CD14-positive monocyte (primary cell): ENCODE measurements at regions not wholly inside any gene's neighbourhood (a gene's known extent, or its start where the extent isn't known, plus 50 kb on each side); places are given as distances from the start of the nearest gene placed in this dataset.

Source experiments
- DNase-seq, 3 donors: peaks; one replicate each; pipeline ENCODE4 v3.0.0-alpha.2; 2011 to 2022
- H2AFZ ChIP-seq: 2 replicates; pipeline ENCODE4 v1.6.0; 2012; ENCODE audit warnings: mild to moderate bottlenecking, low read depth, low read length, inconsistent platforms; ENCODE audit not compliant: insufficient read depth, poor library complexity, severe bottlenecking
- H3K27ac ChIP-seq, 2 donors: 1 replicate in 1 of 2; 2 replicates in 1 of 2; pipeline ENCODE4 v1.5.1; 2012 to 2013; ENCODE audit warnings: low read length in 2 of 2, control low read depth in 1 of 2, inconsistent platforms in 1 of 2, low read depth in 1 of 2, mild to moderate bottlenecking in 1 of 2
- H3K27me3 ChIP-seq, 2 donors: one replicate each; pipeline versions ENCODE4 v1.6.0 to v1.6.1; 2011 to 2013; ENCODE audit warnings: low read length in 2 of 2; ENCODE audit not compliant: control insufficient read depth in 2 of 2, insufficient read depth in 2 of 2
- H3K36me3 ChIP-seq, 2 donors: replicated peaks in 1 of 2; 1 replicate in 1 of 2; 2 replicates in 1 of 2; pipeline versions ENCODE4 v1.5.1 to v1.6.1; 2012 to 2013; ENCODE audit warnings: low read length in 2 of 2, control low read depth in 1 of 2, inconsistent platforms in 1 of 2, mild to moderate bottlenecking in 1 of 2; ENCODE audit not compliant: insufficient read depth in 2 of 2, control insufficient read depth in 1 of 2
- H3K4me1 ChIP-seq, 2 donors: 1 replicate in 1 of 2; 2 replicates in 1 of 2; pipeline versions ENCODE4 v1.5.1 to v1.6.1; 2012 to 2013; ENCODE audit warnings: low read length in 2 of 2, control low read depth in 1 of 2, inconsistent platforms in 1 of 2, mild to moderate bottlenecking in 1 of 2, moderate library complexity in 1 of 2; ENCODE audit not compliant: insufficient read depth in 2 of 2, control insufficient read depth in 1 of 2
- H3K4me2 ChIP-seq: replicated peaks from 2 replicates; pipeline ENCODE3; 2012; ENCODE audit warnings: low read length, moderate library complexity, mild to moderate bottlenecking; ENCODE audit not compliant: poor library complexity, severe bottlenecking; ENCODE audit errors: extremely low read depth
- H3K4me3 ChIP-seq, 3 experiments: fragments of 200-600 bp in 1 of 3; sonication (generic) in 1 of 3; replicated peaks in 1 of 3; 1 replicate in 2 of 3; 2 replicates in 1 of 3; pipeline ENCODE4 v1.5.1; 2011 to 2013; ENCODE audit warnings: low read length in 3 of 3, mild to moderate bottlenecking in 3 of 3, control low read depth in 2 of 3, low read depth in 2 of 3, inconsistent platforms in 1 of 3, moderate library complexity in 1 of 3
- H3K79me2 ChIP-seq: 2 replicates; pipeline ENCODE4 v1.6.0; 2012; ENCODE audit warnings: mild to moderate bottlenecking, control low read depth, inconsistent platforms, low read length, moderate library complexity; ENCODE audit not compliant: insufficient read depth
- H3K9ac ChIP-seq: 2 replicates; pipeline ENCODE4 v1.6.0; 2017; ENCODE audit warnings: low read length, mild to moderate bottlenecking; ENCODE audit not compliant: insufficient read depth, poor library complexity, severe bottlenecking
- H3K9me3 ChIP-seq, 2 donors: replicated peaks in 1 of 2; 1 replicate in 1 of 2; 2 replicates in 1 of 2; pipeline versions ENCODE4 v1.5.1 to v1.6.1; 2012 to 2013; ENCODE audit warnings: low read length in 2 of 2, control low read depth in 1 of 2; ENCODE audit not compliant: control insufficient read depth in 1 of 2, insufficient read depth in 1 of 2
- H4K20me1 ChIP-seq: 2 replicates; pipeline ENCODE4 v1.6.0; 2012; ENCODE audit warnings: mild to moderate bottlenecking, low read length, control low read depth, moderate library complexity; ENCODE audit not compliant: insufficient read depth
- H3K27ac Mint-ChIP-seq, 7 donors: one replicate each; pipeline ENCODE4 v1.8.0; 2020; ENCODE audit warnings: mild to moderate bottlenecking in 7 of 7, mixed read lengths in 7 of 7, moderate library complexity in 6 of 7, inconsistent platforms in 2 of 7
- H3K27me3 Mint-ChIP-seq, 3 donors: one replicate each; pipeline ENCODE4 v1.8.0; 2021 to 2022; ENCODE audit warnings: low read depth in 3 of 3, mild to moderate bottlenecking in 3 of 3, mixed read lengths in 3 of 3, moderate library complexity in 3 of 3, inconsistent platforms in 1 of 3
- H3K36me3 Mint-ChIP-seq, 2 donors: one replicate each; pipeline ENCODE4 v1.8.0; 2020; ENCODE audit warnings: mixed read lengths in 2 of 2, inconsistent platforms in 1 of 2, mild to moderate bottlenecking in 1 of 2
- H3K4me1 Mint-ChIP-seq: one replicate; pipeline ENCODE4 v1.8.0; 2020; ENCODE audit warnings: mild to moderate bottlenecking, mixed read lengths
- H3K4me3 Mint-ChIP-seq, 2 donors: one replicate each; pipeline ENCODE4 v1.8.0; 2020; ENCODE audit warnings: mild to moderate bottlenecking in 2 of 2, mixed read lengths in 2 of 2, moderate library complexity in 1 of 2
- H3K9me3 Mint-ChIP-seq, 7 donors: one replicate each; pipeline ENCODE4 v1.8.0; 2020 to 2022; ENCODE audit warnings: mixed read lengths in 7 of 7, mild to moderate bottlenecking in 6 of 7, moderate library complexity in 6 of 7, inconsistent platforms in 2 of 7
- WGBS: methylation state at CpG from one replicate; pipeline ENCODE4 v1.1.5; 2013; ENCODE audit warnings: missing lambda C conversion rate; ENCODE audit not compliant: insufficient coverage; 5-methylcytosine and 5-hydroxymethylcytosine counted together
- intact Hi-C, 2 donors: fragments of 100-400 bp; cut with micrococcal nuclease; formaldehyde crosslinking; loops; one replicate each; pipeline versions ENCODE4 v1.15.0 to v1.15.1; 2023
- TF ChIP-seq, protein P1 (sequence below): fragments of 200-600 bp; IDR thresholded peaks from one replicate; pipeline ENCODE4 v1.8.0; 2022; ENCODE audit warnings: antibody characterized with exemption, mild to moderate bottlenecking

DNA sequence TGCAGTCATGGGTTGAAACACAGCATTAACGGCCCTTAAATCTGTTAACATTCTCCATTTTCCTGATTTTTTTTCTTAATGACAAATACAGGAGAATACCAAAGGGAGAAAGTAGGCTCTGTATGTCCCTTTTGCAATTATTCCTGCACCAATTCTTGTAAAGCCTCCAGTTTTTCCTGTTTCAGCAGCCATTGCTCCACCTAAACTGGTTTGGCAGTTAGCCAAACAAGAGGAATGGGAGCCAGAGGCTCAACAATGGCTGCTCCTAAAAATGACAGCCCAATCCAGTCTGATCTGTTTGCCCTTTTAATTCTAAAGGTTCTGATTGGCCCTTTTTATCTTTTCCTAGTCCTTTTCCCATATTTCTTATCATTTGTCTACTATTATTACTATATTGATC lies 284.2 kb upstream of the SGK1 start:
- H3K4me1 ChIP-seq, result peaks cover 8 to 9% of the 10 kb centered on the region in 2 donors
- no peak overlapping the region for H3K27ac Mint-ChIP-seq
- no peak overlapping the region for H2AFZ ChIP-seq
- intact Hi-C loops, result no loop called here
- no peak for DNase-seq
- no peaks in the 10 kb centered on the region for H3K27me3 ChIP-seq
- H3K27me3 Mint-ChIP-seq, result peaks cover 0 to 2% (median 0%) of the 10 kb centered on the region in 3 donors
- H3K4me3 Mint-ChIP-seq, result no peak overlapping the region
- no peak overlapping the region for H3K4me2 ChIP-seq
- TF ChIP-seq, protein P1, sequence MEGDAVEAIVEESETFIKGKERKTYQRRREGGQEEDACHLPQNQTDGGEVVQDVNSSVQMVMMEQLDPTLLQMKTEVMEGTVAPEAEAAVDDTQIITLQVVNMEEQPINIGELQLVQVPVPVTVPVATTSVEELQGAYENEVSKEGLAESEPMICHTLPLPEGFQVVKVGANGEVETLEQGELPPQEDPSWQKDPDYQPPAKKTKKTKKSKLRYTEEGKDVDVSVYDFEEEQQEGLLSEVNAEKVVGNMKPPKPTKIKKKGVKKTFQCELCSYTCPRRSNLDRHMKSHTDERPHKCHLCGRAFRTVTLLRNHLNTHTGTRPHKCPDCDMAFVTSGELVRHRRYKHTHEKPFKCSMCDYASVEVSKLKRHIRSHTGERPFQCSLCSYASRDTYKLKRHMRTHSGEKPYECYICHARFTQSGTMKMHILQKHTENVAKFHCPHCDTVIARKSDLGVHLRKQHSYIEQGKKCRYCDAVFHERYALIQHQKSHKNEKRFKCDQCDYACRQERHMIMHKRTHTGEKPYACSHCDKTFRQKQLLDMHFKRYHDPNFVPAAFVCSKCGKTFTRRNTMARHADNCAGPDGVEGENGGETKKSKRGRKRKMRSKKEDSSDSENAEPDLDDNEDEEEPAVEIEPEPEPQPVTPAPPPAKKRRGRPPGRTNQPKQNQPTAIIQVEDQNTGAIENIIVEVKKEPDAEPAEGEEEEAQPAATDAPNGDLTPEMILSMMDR, result no peak
- no CpG with 5 or more reads among the region's 1 CpG for WGBS
- no peaks in the 10 kb centered on the region for H3K36me3 ChIP-seq
- H3K9me3 ChIP-seq, result peaks cover 7 to 15% of the 10 kb centered on the region in 2 donors
- H4K20me1 ChIP-seq, result no peaks in the 10 kb centered on the region
- H3K79me2 ChIP-seq, result no peaks in the 10 kb centered on the region
- no peak overlapping the region for H3K9ac ChIP-seq
- H3K27ac ChIP-seq, result no peak overlapping the region
- H3K36me3 Mint-ChIP-seq, result peaks cover 0 to 4% of the 10 kb centered on the region in 2 donors
- peaks cover 13 to 28% (median 16%) of the 10 kb centered on the region in 7 donors for H3K9me3 Mint-ChIP-seq
- peaks cover 8% of the 10 kb centered on the region for H3K4me1 Mint-ChIP-seq
- H3K4me3 ChIP-seq, result no peak overlapping the region

DNA sequence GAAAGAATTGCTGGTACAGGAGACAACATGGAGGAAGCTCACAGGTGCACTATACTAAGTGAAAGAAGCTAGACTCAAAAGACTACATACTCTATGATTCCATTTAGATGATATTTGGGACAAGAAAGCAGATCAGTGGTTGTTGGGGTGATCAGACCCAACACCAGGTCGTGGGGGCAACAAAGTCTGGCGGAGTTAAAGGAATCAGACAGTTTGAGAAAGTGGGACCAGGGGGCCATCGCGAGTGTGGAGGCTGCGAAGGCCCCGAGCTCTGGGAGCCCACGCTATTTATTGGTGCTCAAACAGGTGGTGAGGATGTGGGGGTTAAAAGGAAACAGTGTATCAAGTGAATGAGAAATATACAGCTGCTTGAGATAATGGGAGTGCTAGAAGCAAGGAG lies 282.8 kb upstream of the SGK1 start:
- no peak overlapping the region for H3K9ac ChIP-seq
- H3K4me3 ChIP-seq, result no peak overlapping the region
- Mint-ChIP-seq H3K27ac (no peak overlapping the region), H3K27me3 (peaks cover 0 to 2% (median 2%) of the 10 kb centered on the region in 3 donors), H3K36me3 (peaks cover 0 to 4% of the 10 kb centered on the region in 2 donors), H3K9me3 (peaks cover 13 to 28% (median 16%) of the 10 kb centered on the region in 7 donors), H3K4me3 (no peak overlapping the region), H3K4me1 (peaks cover 8% of the 10 kb centered on the region)
- H3K27me3 ChIP-seq, result no peaks in the 10 kb centered on the region
- H4K20me1 ChIP-seq, result no peaks in the 10 kb centered on the region
- no peaks in the 10 kb centered on the region for H3K79me2 ChIP-seq
- H3K4me2 ChIP-seq, result no peak overlapping the region
- TF ChIP-seq, protein P1, result no peak
- 96% methylated on average over 7 of the region's 7 CpGs for WGBS
- H2AFZ ChIP-seq, result no peak overlapping the region
- H3K9me3 ChIP-seq, result peaks cover 7 to 15% of the 10 kb centered on the region in 2 donors
- DNase-seq, result no peak
- intact Hi-C loops, result no loop called here
- no peak overlapping the region for H3K27ac ChIP-seq
- H3K36me3 ChIP-seq, result no peaks in the 10 kb centered on the region
- H3K4me1 ChIP-seq, result peaks cover 8 to 9% of the 10 kb centered on the region in 2 donors
